K562 (cell line): ENCODE measurements at regions not wholly inside any gene's neighbourhood (a gene's known extent, or its start where the extent isn't known, plus 50 kb on each side); places are given as distances from the start of the nearest gene placed in this dataset.

Source experiments
- ATAC-seq: fragments of 200-7000 bp; cut with Tn5 transposase; 3 replicates; pipeline ENCODE4 v1.9.1; 2020; ENCODE audit warnings: moderate library complexity
- BruUV-seq: library from RNA; stranded (reverse); fragments of 400-500 nt; replicated peaks from 2 replicates; lab custom pipeline; 2021; lab: Mats Ljungman, UMichigan
- CTCF ChIA-PET: fragments of 300-600 bp; formaldehyde crosslinking; extraction: SDS; loops from one replicate; lab custom pipeline; 2021; ENCODE audit warnings: low intra/inter-chr PET ratio; lab: Yijun Ruan, JAX
- POLR2A ChIA-PET: fragments of 300-600, 350-650 bp; sonication (Branson Sonifier 250); formaldehyde crosslinking; extraction: SDS; loops from one replicate; lab custom pipeline; 2021; ENCODE audit warnings: antibody characterized with exemption, inconsistent platforms; lab: Yijun Ruan, JAX
- DNase-seq, 4 experiments: peaks; one replicate each; pipeline versions ENCODE4 v3.0.0 to v3.0.0-alpha.2; 2011 to 2018; ENCODE audit warnings: low spot score in 3 of 4, mixed read lengths in 3 of 4; ENCODE audit errors: extremely low read depth in 1 of 4
- FAIRE-seq: peaks from 2 replicates; lab custom pipeline; 2011; peaks lifted over from hg19 to GRCh38; lab: Jason Lieb, UNC
- H2AFZ ChIP-seq: 2 replicates; pipeline ENCODE4 v1.6.0; 2011; ENCODE audit warnings: low read depth, low read length, control low read depth, inconsistent platforms
- H3K27ac ChIP-seq: fragments of 200-600 bp; 3 replicates; pipeline ENCODE4 v1.8.0; 2011; ENCODE audit warnings: low read depth, mild to moderate bottlenecking, control low read depth, inconsistent platforms, low read length, moderate library complexity, mixed read lengths; ENCODE audit errors: extremely low read depth
- H3K27me3 ChIP-seq, 2 experiments: fragments of 300-600 bp in 1 of 2; 2 replicates in 1 of 2; 3 replicates in 1 of 2; pipeline versions ENCODE4 v1.6.0 to v1.8.0; 2011; ENCODE audit warnings: inconsistent platforms in 2 of 2, low read length in 2 of 2, mild to moderate bottlenecking in 1 of 2, mixed read lengths in 1 of 2, moderate library complexity in 1 of 2; ENCODE audit not compliant: control insufficient read depth in 2 of 2, insufficient read depth in 2 of 2
- H3K36me3 ChIP-seq: fragments of 300-600 bp; 3 replicates; pipeline ENCODE4 v1.8.0; 2011; ENCODE audit warnings: mild to moderate bottlenecking, low read length, inconsistent platforms; ENCODE audit not compliant: control insufficient read depth, insufficient read depth
- H3K4me1 ChIP-seq, 2 experiments: fragments of 200-600 bp in 1 of 2; replicated peaks in 1 of 2; 2 replicates in 1 of 2; 3 replicates in 1 of 2; pipeline versions ENCODE4 v1.5.1 to v1.8.0; 2011; ENCODE audit warnings: inconsistent platforms in 2 of 2, low read length in 2 of 2, mild to moderate bottlenecking in 1 of 2, mixed read lengths in 1 of 2, moderate library complexity in 1 of 2; ENCODE audit not compliant: control insufficient read depth in 2 of 2, insufficient read depth in 2 of 2
- H3K4me2 ChIP-seq: 2 replicates; pipeline ENCODE4 v1.6.1; 2011; ENCODE audit warnings: low read length, control low read depth, inconsistent platforms, mixed read lengths; ENCODE audit not compliant: insufficient read depth
- H3K4me3 ChIP-seq: fragments of 200-600 bp; sonication (generic), shearing (Covaris generic); 2 replicates; pipeline ENCODE4 v1.5.1; 2016; ENCODE audit warnings: control low read depth, inconsistent platforms
- H3K79me2 ChIP-seq: fragments of 200-600 bp; 3 replicates; pipeline ENCODE4 v1.8.0; 2011; ENCODE audit warnings: low read length, inconsistent platforms; ENCODE audit not compliant: control insufficient read depth, insufficient read depth
- H3K9ac ChIP-seq, 2 experiments: 2 replicates each; pipeline versions ENCODE4 v1.6.0 to v1.6.1; 2011; ENCODE audit warnings: low read depth in 2 of 2, low read length in 2 of 2, control low read depth in 1 of 2, inconsistent platforms in 1 of 2, mild to moderate bottlenecking in 1 of 2, mixed read lengths in 1 of 2; ENCODE audit not compliant: insufficient read depth in 1 of 2
- H3K9me1 ChIP-seq: one replicate; pipeline ENCODE4 v1.6.0; 2011; ENCODE audit warnings: inconsistent platforms, mild to moderate bottlenecking, low read length, moderate library complexity; ENCODE audit not compliant: control insufficient read depth, insufficient read depth
- H3K9me3 ChIP-seq: replicated peaks from 2 replicates; pipeline ENCODE4 v1.5.1; 2011; ENCODE audit warnings: low read depth, low read length, inconsistent platforms; ENCODE audit not compliant: control insufficient read depth, insufficient read depth
- H4K20me1 ChIP-seq: replicated peaks from 2 replicates; pipeline ENCODE4 v1.6.1; 2011; ENCODE audit warnings: low read length, inconsistent platforms, mixed read lengths; ENCODE audit not compliant: control insufficient read depth, insufficient read depth
- BRCA1 ChIP-seq, 2 experiments: fragments of 450-650 bp in 1 of 2; sonication (generic) in 1 of 2; formaldehyde crosslinking in 1 of 2; IDR thresholded peaks; 2 replicates each; pipeline versions ENCODE4 v1.5.0 to v1.6.1; 2017 to 2020; ENCODE audit warnings: mild to moderate bottlenecking in 1 of 2, missing genetic modification reagents in 1 of 2
- ELF4 ChIP-seq: fragments of 450-650 bp; formaldehyde crosslinking; IDR thresholded peaks from 2 replicates; pipeline ENCODE4 v1.4.0; 2022; ENCODE audit warnings: missing genetic modification characterization
- HIVEP1 ChIP-seq: fragments of 250-450 bp; sonication (Bioruptor Pico); IDR thresholded peaks from 2 replicates; pipeline ENCODE4 v1.4.0; 2020; ENCODE audit warnings: mild to moderate bottlenecking
- IFI16 ChIP-seq: fragments of 250-450 bp; sonication (Bioruptor Pico); IDR thresholded peaks from 2 replicates; pipeline ENCODE4 v2.1.2; 2022; ENCODE audit warnings: mild to moderate bottlenecking, inconsistent platforms
- PHTF2 ChIP-seq: fragments of 250-450 bp; sonication (Bioruptor Pico); IDR thresholded peaks from 2 replicates; pipeline ENCODE4 v1.5.0; 2021; ENCODE audit warnings: mild to moderate bottlenecking
- POU5F1 ChIP-seq: fragments of 150-350 bp; IDR thresholded peaks from 2 replicates; pipeline ENCODE4 v1.6.1; 2014; ENCODE audit warnings: borderline replicate concordance, low read length, low read depth, mild to moderate bottlenecking; ENCODE audit not compliant: partially characterized antibody
- SRF ChIP-seq, 2 experiments: fragments of 250-450, 450-650 bp in 1 of 2; sonication (Bioruptor Pico) in 1 of 2; sonication (generic) in 1 of 2; formaldehyde crosslinking; IDR thresholded peaks; 2 replicates each; pipeline versions ENCODE4 v1.5.0 to v1.5.1; 2020 to 2022; ENCODE audit warnings: mild to moderate bottlenecking in 1 of 2, missing genetic modification reagents in 1 of 2
- TCF7L2 ChIP-seq: fragments of 150-350 bp; IDR thresholded peaks from 2 replicates; pipeline ENCODE4 v1.6.1; 2016; ENCODE audit warnings: low read depth, mild to moderate bottlenecking, low read length, moderate library complexity
- WHSC1 ChIP-seq: IDR thresholded peaks from one replicate; pipeline ENCODE4 v1.6.1; 2012; ENCODE audit warnings: low read length, control low read depth, inconsistent platforms
- WGBS: fragments of 100-300 bp; shearing (Covaris generic); methylation state at CpG from one replicate; pipeline ENCODE4 v1.1.6; 2016; ENCODE audit warnings: low coverage, mixed read lengths; ENCODE audit not compliant: insufficient coverage; ENCODE audit errors: missing lambda C conversion rate; 5-methylcytosine and 5-hydroxymethylcytosine counted together
- in situ Hi-C: fragments of 300-500 bp; cut with MboI; formaldehyde crosslinking; loops from 4 replicates; pipeline ENCODE4 v1.15.0; 2018; ENCODE audit warnings: inconsistent platforms, mixed read lengths
- intact Hi-C: fragments of 100-400 bp; cut with micrococcal nuclease; formaldehyde crosslinking; loops from 2 replicates; pipeline ENCODE4 v1.14.2; 2022
- TF ChIP-seq, protein P1 (sequence below): fragments of 450-650 bp; IDR thresholded peaks from 2 replicates; pipeline ENCODE4 v1.6.1; 2017; ENCODE audit warnings: antibody characterized with exemption, mild to moderate bottlenecking

- Histone ChIP-seq H3K27me3 (no peaks in the 10 kb centered on the region), H3K36me3 (no peaks in the 10 kb centered on the region), H3K4me1 (no peaks in the 10 kb centered on the region), H3K9me1 (no peaks in the 10 kb centered on the region), H3K9ac (no peak overlapping the region), H3K79me2 (no peaks in the 10 kb centered on the region), H3K27ac (no peak overlapping the region), H3K9me3 (no peaks in the 10 kb centered on the region), H2AFZ (no peak overlapping the region), H3K4me3 (no peak overlapping the region), H4K20me1 (no peaks in the 10 kb centered on the region), H3K4me2 (no peak overlapping the region)
- DNase-seq (no peak), FAIRE-seq (no peak), ATAC-seq (no peak)
- intact Hi-C loops, result no loop called here
- 0% methylated on average over 2 of the region's 2 CpGs for WGBS
- CTCF ChIA-PET, result no interaction called here
- POLR2A ChIA-PET, result no interaction called here
- no TSS peak for BruUV-seq
- in situ Hi-C loops, result no loop called here
- TF ChIP-seq ELF4 (CRISPR knock-in tag), result no peak
- no peak for TF ChIP-seq TCF7L2
- TF ChIP-seq POU5F1, result no peak
- no peak for TF ChIP-seq WHSC1
- TF ChIP-seq BRCA1 (IDR thresholded peaks at IDR 0.05), result no peak
- no peak for TF ChIP-seq BRCA1 (CRISPR knock-in tag; IDR thresholded peaks at IDR 0.05)
- no peak for TF ChIP-seq PHTF2
- no peak for TF ChIP-seq SRF (CRISPR knock-in tag; IDR thresholded peaks at IDR 0.05)
- TF ChIP-seq, protein P1, sequence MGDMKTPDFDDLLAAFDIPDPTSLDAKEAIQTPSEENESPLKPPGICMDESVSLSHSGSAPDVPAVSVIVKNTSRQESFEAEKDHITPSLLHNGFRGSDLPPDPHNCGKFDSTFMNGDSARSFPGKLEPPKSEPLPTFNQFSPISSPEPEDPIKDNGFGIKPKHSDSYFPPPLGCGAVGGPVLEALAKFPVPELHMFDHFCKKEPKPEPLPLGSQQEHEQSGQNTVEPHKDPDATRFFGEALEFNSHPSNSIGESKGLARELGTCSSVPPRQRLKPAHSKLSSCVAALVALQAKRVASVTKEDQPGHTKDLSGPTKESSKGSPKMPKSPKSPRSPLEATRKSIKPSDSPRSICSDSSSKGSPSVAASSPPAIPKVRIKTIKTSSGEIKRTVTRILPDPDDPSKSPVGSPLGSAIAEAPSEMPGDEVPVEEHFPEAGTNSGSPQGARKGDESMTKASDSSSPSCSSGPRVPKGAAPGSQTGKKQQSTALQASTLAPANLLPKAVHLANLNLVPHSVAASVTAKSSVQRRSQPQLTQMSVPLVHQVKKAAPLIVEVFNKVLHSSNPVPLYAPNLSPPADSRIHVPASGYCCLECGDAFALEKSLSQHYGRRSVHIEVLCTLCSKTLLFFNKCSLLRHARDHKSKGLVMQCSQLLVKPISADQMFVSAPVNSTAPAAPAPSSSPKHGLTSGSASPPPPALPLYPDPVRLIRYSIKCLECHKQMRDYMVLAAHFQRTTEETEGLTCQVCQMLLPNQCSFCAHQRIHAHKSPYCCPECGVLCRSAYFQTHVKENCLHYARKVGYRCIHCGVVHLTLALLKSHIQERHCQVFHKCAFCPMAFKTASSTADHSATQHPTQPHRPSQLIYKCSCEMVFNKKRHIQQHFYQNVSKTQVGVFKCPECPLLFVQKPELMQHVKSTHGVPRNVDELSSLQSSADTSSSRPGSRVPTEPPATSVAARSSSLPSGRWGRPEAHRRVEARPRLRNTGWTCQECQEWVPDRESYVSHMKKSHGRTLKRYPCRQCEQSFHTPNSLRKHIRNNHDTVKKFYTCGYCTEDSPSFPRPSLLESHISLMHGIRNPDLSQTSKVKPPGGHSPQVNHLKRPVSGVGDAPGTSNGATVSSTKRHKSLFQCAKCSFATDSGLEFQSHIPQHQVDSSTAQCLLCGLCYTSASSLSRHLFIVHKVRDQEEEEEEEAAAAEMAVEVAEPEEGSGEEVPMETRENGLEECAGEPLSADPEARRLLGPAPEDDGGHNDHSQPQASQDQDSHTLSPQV, result no peak
- no peak for TF ChIP-seq HIVEP1 (CRISPR knock-in tag)
- TF ChIP-seq IFI16 (CRISPR knock-in tag), result no peak
Observed at GRCh38 chr7:46286957-46287356, 365.9 kb upstream of the IGFBP3 start.
